ENCODE measurements at regions not wholly inside any gene's neighbourhood (a gene's known extent, or its start where the extent isn't known, plus 50 kb on each side); places are given as distances from the start of the nearest gene placed in this dataset.

DNA sequence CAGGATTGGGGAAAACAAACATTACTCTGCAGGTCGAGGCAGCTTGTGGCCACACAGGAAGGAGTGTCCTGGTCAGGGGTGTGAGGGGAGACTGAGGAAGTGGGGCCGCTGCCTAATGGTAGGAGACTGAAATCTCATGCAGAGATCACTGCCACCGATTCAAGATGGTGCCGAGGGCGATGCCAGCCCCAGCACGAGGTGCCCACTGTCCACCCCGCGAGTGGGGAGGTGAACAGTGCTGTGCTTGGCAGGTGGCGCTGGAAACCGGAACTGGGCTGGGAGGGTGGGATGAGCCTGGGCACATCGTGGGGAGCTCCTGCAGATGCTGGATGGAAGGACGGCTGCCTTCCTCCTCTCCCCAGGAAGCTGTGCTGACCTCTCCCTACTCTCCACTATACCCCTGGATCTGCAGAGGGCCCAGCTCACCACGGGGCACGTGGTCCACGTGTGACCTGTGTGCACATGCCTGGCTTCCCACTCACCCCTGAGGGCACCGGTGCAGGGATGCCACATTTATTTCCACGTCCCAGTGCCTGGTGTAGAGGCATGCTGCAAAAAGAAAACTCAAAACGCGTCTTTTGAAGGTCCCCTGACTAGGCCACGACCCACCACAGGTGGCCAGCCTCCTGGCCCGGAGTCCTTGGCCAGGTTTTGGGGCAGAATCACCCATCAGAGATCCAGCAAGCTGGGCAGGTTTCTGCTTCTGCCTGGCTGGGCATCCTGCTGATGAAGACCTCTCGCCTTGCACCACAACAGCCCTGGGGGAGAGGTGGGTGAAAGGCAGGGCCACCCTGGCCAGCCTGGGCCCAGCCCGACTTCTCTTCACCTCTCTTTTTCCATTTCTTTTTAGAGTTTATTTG is 71.7 kb upstream of the FCN1 start (continued):
- TF ChIP-seq, protein P1, sequence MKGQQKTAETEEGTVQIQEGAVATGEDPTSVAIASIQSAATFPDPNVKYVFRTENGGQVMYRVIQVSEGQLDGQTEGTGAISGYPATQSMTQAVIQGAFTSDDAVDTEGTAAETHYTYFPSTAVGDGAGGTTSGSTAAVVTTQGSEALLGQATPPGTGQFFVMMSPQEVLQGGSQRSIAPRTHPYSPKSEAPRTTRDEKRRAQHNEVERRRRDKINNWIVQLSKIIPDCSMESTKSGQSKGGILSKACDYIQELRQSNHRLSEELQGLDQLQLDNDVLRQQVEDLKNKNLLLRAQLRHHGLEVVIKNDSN (IDR thresholded peaks at IDR 0.05; ENCODE audit: borderline replicate concordance, extremely low read length, insufficient read depth, low read depth, low read length) = no peak
- no peak for TF ChIP-seq PAX5 (IDR thresholded peaks at IDR 0.05; ENCODE audit: borderline replicate concordance, low read depth, low read length)
- TF ChIP-seq SREBF1 (IDR thresholded peaks at IDR 0.05; ENCODE audit: low read length) = no peak

- peaks cover 2% of the 10 kb centered on the region; the same call in 2 of the 3 replicates for H3K9me3 ChIP-seq (replicated peaks; ENCODE audit: control insufficient read depth, insufficient read depth, low read length)
- no peak overlapping the region for H2AFZ ChIP-seq (ENCODE audit: control insufficient read depth, low read depth, low read length)
- 68% methylated on average over 26 of the region's 42 CpGs for WGBS (ENCODE audit: insufficient coverage, insufficient replicate concordance, low lambda C conversion rate, missing lambda C conversion rate)
- ChIA-PET SMC1A (ENCODE audit: uncharacterized antibody, unreplicated experiment) (no interaction called here), CTCF (no interaction called here), POLR2A (no interaction called here), RAD21 (ENCODE audit: unreplicated experiment) (no interaction called here)
- H3K9ac ChIP-seq (ENCODE audit: control insufficient read depth, insufficient read depth, low read length) = no peak overlapping the region
- no peaks in the 10 kb centered on the region for H3K4me1 ChIP-seq (ENCODE audit: control insufficient read depth, insufficient read depth, low read length)
- ATAC-seq = no peak
- BruUV-seq (replicated peaks) = no TSS peak
- H3K27me3 ChIP-seq (replicated peaks in 1 of 2; ENCODE audit: control insufficient read depth in 2 of 2, insufficient read depth in 2 of 2, low read length in 1 of 2) = no peaks in the 10 kb centered on the region
- intact Hi-C loops (cut with micrococcal nuclease; ENCODE audit: unreplicated experiment) (no loop called here), in situ Hi-C loops (cut with MboI) (no loop called here)
- no peaks in the 10 kb centered on the region for H3K36me3 ChIP-seq (ENCODE audit: control insufficient read depth in 2 of 2, insufficient read depth in 2 of 2, low read length in 1 of 2)
- H3K4me3 ChIP-seq = no peak overlapping the region
- TF ChIP-seq PAX8 (IDR thresholded peaks at IDR 0.05) = no peak
- TF ChIP-seq NR2C1 (IDR thresholded peaks at IDR 0.05) = no peak
- TF ChIP-seq FOXM1 (IDR thresholded peaks at IDR 0.05; ENCODE audit: low read depth, low read length) = no peak
- no peak for TF ChIP-seq MXI1 (IDR thresholded peaks at IDR 0.05; ENCODE audit: low read depth, low read length)
- TF ChIP-seq E2F4 (IDR thresholded peaks at IDR 0.05; ENCODE audit: low read depth, low read length) = no peak
- no peak for TF ChIP-seq CBFB (IDR thresholded peaks at IDR 0.05; ENCODE audit: low read depth)
- no peak for TF ChIP-seq IRF4 (IDR thresholded peaks at IDR 0.05; ENCODE audit: low read depth, low read length)
- TF ChIP-seq, protein P2, sequence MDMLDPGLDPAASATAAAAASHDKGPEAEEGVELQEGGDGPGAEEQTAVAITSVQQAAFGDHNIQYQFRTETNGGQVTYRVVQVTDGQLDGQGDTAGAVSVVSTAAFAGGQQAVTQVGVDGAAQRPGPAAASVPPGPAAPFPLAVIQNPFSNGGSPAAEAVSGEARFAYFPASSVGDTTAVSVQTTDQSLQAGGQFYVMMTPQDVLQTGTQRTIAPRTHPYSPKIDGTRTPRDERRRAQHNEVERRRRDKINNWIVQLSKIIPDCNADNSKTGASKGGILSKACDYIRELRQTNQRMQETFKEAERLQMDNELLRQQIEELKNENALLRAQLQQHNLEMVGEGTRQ (IDR thresholded peaks at IDR 0.05; ENCODE audit: borderline replicate concordance, low read depth, low read length) = no peak
- TF ChIP-seq KLF5 (IDR thresholded peaks at IDR 0.05; ENCODE audit: partially characterized antibody) = no peak
- no peak for DNase-seq (ENCODE audit: low read depth, low spot score)
- no peaks in the 10 kb centered on the region for H4K20me1 ChIP-seq (ENCODE audit: control insufficient read depth, insufficient read depth)
- no peak overlapping the region for H3K4me2 ChIP-seq (ENCODE audit: control insufficient read depth, insufficient read depth)
- H3K27ac ChIP-seq (ENCODE audit: control insufficient read depth, insufficient read depth) = no peak overlapping the region
- FAIRE-seq = no peak
- H3K79me2 ChIP-seq (ENCODE audit: control insufficient read depth, insufficient read depth, low read length) = no peaks in the 10 kb centered on the region
Measured at GRCh38 chr9:134991808-134992754, 74.4 kb upstream of the FCN1 start.
